Endothelial cell of umbilical vein (primary cell): ENCODE measurements at regions not wholly inside any gene's neighbourhood (a gene's known extent, or its start where the extent isn't known, plus 50 kb on each side); places are given as distances from the start of the nearest gene placed in this dataset.

Source experiments
- BruUV-seq: library from RNA; stranded (reverse); fragments of 400-500 nt; replicated peaks from 2 replicates; lab custom pipeline; 2021; lab: Mats Ljungman, UMichigan
- CTCF ChIA-PET: fragments of 300-600, 350-600 bp; sonication (Branson Sonifier 250); formaldehyde crosslinking; loops from one replicate; lab custom pipeline; 2021; ENCODE audit warnings: antibody characterized with exemption, inconsistent platforms; lab: Charles Lee
- POLR2A ChIA-PET: fragments of 300-600, 350-600 bp; sonication (Branson Sonifier 250); formaldehyde crosslinking; loops from one replicate; lab custom pipeline; 2021; ENCODE audit warnings: antibody characterized with exemption, inconsistent platforms; lab: Charles Lee
- DNase-seq: peaks from one replicate; pipeline ENCODE4 v3.0.0-alpha.2; 2011; ENCODE audit warnings: low read depth, low spot score
- FAIRE-seq: peaks from 2 replicates; lab custom pipeline; 2011; peaks lifted over from hg19 to GRCh38; lab: Jason Lieb, UNC
- H2AFZ ChIP-seq: 2 replicates; pipeline ENCODE4 v1.6.0; 2012; ENCODE audit warnings: low read depth, low read length, control low read depth, inconsistent platforms
- H3K27ac ChIP-seq: 2 replicates; pipeline ENCODE4 v1.5.1; 2011; ENCODE audit warnings: low read depth, mild to moderate bottlenecking, control low read depth, low read length, moderate library complexity; ENCODE audit not compliant: insufficient read depth
- H3K27me3 ChIP-seq, 2 experiments: 2 replicates each; pipeline versions ENCODE4 v1.6.0 to v1.6.1; 2011; ENCODE audit warnings: low read length in 2 of 2, mixed read lengths in 1 of 2; ENCODE audit not compliant: control insufficient read depth in 2 of 2, insufficient read depth in 2 of 2
- H3K36me3 ChIP-seq, 2 experiments: 2 replicates in 1 of 2; 3 replicates in 1 of 2; pipeline ENCODE4 v1.5.1; 2011; ENCODE audit warnings: low read length in 2 of 2, mild to moderate bottlenecking in 1 of 2, moderate library complexity in 1 of 2; ENCODE audit not compliant: control insufficient read depth in 2 of 2, insufficient read depth in 2 of 2; ENCODE audit errors: extremely low read depth in 1 of 2
- H3K4me1 ChIP-seq: 3 replicates; pipeline ENCODE4 v1.5.1; 2011; ENCODE audit warnings: mild to moderate bottlenecking, low read length; ENCODE audit not compliant: control insufficient read depth, insufficient read depth; ENCODE audit errors: extremely low read depth
- H3K4me2 ChIP-seq: 2 replicates; pipeline ENCODE4 v1.6.1; 2011; ENCODE audit warnings: low read length, control low read depth, mixed read lengths; ENCODE audit not compliant: insufficient read depth
- H3K4me3 ChIP-seq, 3 experiments: fragments of 200-600 bp in 1 of 3; sonication (generic), shearing (Covaris generic) in 1 of 3; replicated peaks in 1 of 3; 2 replicates each; pipeline ENCODE4 v1.5.1; 2011 to 2016; ENCODE audit warnings: control low read depth in 3 of 3, low read length in 3 of 3, mild to moderate bottlenecking in 2 of 3, inconsistent platforms in 1 of 3, low read depth in 1 of 3, moderate library complexity in 1 of 3; ENCODE audit not compliant: insufficient read depth in 1 of 3
- H3K79me2 ChIP-seq: 2 replicates; pipeline ENCODE4 v1.6.0; 2012; ENCODE audit warnings: low read length, inconsistent platforms; ENCODE audit not compliant: control insufficient read depth, insufficient read depth
- H3K9ac ChIP-seq: replicated peaks from 2 replicates; pipeline ENCODE3; 2011; ENCODE audit warnings: low read length, control low read depth; ENCODE audit not compliant: insufficient read depth; ENCODE audit errors: extremely low read depth
- H3K9me1 ChIP-seq: replicated peaks from 3 replicates; pipeline ENCODE4 v1.6.0; 2011; ENCODE audit warnings: mild to moderate bottlenecking, low read length; ENCODE audit not compliant: control insufficient read depth, insufficient read depth; ENCODE audit errors: extremely low read depth
- H3K9me3 ChIP-seq: replicated peaks from 2 replicates; pipeline ENCODE4 v1.5.1; 2012; ENCODE audit warnings: low read length, inconsistent platforms; ENCODE audit not compliant: control insufficient read depth, insufficient read depth
- H4K20me1 ChIP-seq: replicated peaks from 2 replicates; pipeline ENCODE3; 2011; ENCODE audit warnings: mild to moderate bottlenecking, low read length; ENCODE audit not compliant: control insufficient read depth, insufficient read depth; ENCODE audit errors: extremely low read depth
- CTCF ChIP-seq, 2 donors: IDR thresholded peaks; 1 replicate in 1 of 2; 2 replicates in 1 of 2; pipeline ENCODE4 v1.5.1; 2011; ENCODE audit warnings: low read length in 2 of 2, mild to moderate bottlenecking in 2 of 2, moderate library complexity in 2 of 2, control low read depth in 1 of 2, inconsistent platforms in 1 of 2, low read depth in 1 of 2; ENCODE audit not compliant: insufficient read depth in 1 of 2; ENCODE audit errors: extremely low read depth in 1 of 2
- EZH2 ChIP-seq: IDR thresholded peaks from 2 replicates; pipeline ENCODE4 v1.6.1; 2012; ENCODE audit warnings: borderline replicate concordance, low read depth, mild to moderate bottlenecking, moderate library complexity, low read length, inconsistent platforms; ENCODE audit not compliant: severe bottlenecking
- FOS ChIP-seq: IDR thresholded peaks from 2 replicates; pipeline ENCODE4 v1.6.1; 2011; ENCODE audit warnings: mild to moderate bottlenecking, low read length, moderate library complexity, borderline replicate concordance; ENCODE audit not compliant: insufficient read depth
- GATA2 ChIP-seq: IDR thresholded peaks from 2 replicates; pipeline ENCODE4 v1.7.0; 2011; ENCODE audit warnings: low read depth, mild to moderate bottlenecking, moderate library complexity, mixed read lengths, low read length; ENCODE audit not compliant: insufficient read length, insufficient read depth
- JUN ChIP-seq: IDR thresholded peaks from 2 replicates; pipeline ENCODE4 v1.6.1; 2011; ENCODE audit warnings: borderline replicate concordance, low read depth; ENCODE audit not compliant: insufficient read length, insufficient read depth
- MYC ChIP-seq: IDR thresholded peaks from one replicate; pipeline ENCODE4 v1.6.1; 2011; ENCODE audit warnings: mild to moderate bottlenecking, low read depth, low read length
- POLR2A ChIP-seq: IDR thresholded peaks from 2 replicates; pipeline ENCODE4 v1.6.1; 2012; ENCODE audit warnings: low read depth, mild to moderate bottlenecking, control low read depth, low read length
- POLR2AphosphoS5 ChIP-seq: IDR thresholded peaks from 2 replicates; pipeline ENCODE4 v1.6.1; 2012; ENCODE audit warnings: low read depth, mild to moderate bottlenecking, control low read depth, low read length, moderate library complexity; ENCODE audit not compliant: insufficient read depth
- dilution Hi-C: fragments of 300-500 bp; cut with MboI; formaldehyde crosslinking; loops from one replicate; pipeline ENCODE4 v1.15.0; 2019; ENCODE audit warnings: low sequenced_read_pairs; ENCODE audit not compliant: extremely low pct_ligation_motif_present
- intact Hi-C: fragments of 100-400 bp; cut with micrococcal nuclease; formaldehyde crosslinking; loops from one replicate; pipeline ENCODE4 v1.10.0; 2022
- TF ChIP-seq, protein P1 (sequence below): IDR thresholded peaks from 2 replicates; pipeline ENCODE4 v1.6.1; 2011; ENCODE audit not compliant: insufficient read depth, insufficient read length

DNA sequence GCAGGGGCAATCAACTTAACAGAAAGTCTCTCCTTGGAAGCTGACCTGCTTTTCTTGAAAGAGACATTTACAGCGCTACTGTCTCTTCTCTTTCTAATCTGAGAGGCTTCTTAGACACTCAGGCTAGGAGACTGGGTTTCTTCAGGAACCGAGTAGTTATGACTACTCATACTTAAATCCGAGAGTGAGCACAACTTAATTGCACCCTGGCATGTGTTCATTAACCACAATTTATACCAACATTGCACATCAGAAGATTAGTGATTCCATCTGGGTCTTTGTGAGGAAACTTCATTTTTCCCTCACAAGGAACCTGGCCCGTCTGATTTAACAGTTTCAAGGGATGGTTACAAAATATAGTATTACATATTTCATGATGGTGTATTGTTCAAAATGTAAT is 176.9 kb downstream of the UBE2E3 start:
- FAIRE-seq (no peak), DNase-seq (no peak)
- H3K9me1 ChIP-seq, result no peaks in the 10 kb centered on the region
- H3K4me2 ChIP-seq, result no peak overlapping the region
- H3K36me3 ChIP-seq, result no peaks in the 10 kb centered on the region
- H2AFZ ChIP-seq, result no peak overlapping the region
- ChIA-PET POLR2A (no interaction called here), CTCF (no interaction called here)
- dilution Hi-C loops, result no loop called here
- intact Hi-C loops, result no loop called here
- H4K20me1 ChIP-seq, result no peaks in the 10 kb centered on the region
- no peak overlapping the region for H3K4me3 ChIP-seq
- no peaks in the 10 kb centered on the region for H3K27me3 ChIP-seq
- no peak overlapping the region for H3K9ac ChIP-seq
- no peaks in the 10 kb centered on the region for H3K4me1 ChIP-seq
- no peak overlapping the region for H3K27ac ChIP-seq
- no TSS peak for BruUV-seq
- TF ChIP-seq, protein P1, sequence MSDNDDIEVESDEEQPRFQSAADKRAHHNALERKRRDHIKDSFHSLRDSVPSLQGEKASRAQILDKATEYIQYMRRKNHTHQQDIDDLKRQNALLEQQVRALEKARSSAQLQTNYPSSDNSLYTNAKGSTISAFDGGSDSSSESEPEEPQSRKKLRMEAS, result no peak
- no peak for TF ChIP-seq MYC
- TF ChIP-seq GATA2, result no peak
- no peak for TF ChIP-seq FOS
- TF ChIP-seq JUN, result no peak
- TF ChIP-seq POLR2AphosphoS5, result no peak
- no peak for TF ChIP-seq POLR2A
- TF ChIP-seq EZH2, result no peak
- no peak for TF ChIP-seq CTCF (IDR thresholded peaks at IDR 0.05; ENCODE audit: extremely low read depth in 1 of 2, insufficient read depth in 1 of 2, low read depth in 1 of 2, low read length in 2 of 2)
- no peaks in the 10 kb centered on the region for H3K79me2 ChIP-seq
- no peaks in the 10 kb centered on the region for H3K9me3 ChIP-seq
